Activated naive CD8-positive, alpha-beta T cell treated with anti-CD3 and anti-CD28 coated beads, Interleukin-2, amount 10 ng/mL, durations not matched to agents 7 days and 5 days (primary cell): ENCODE measurements at regions not wholly inside any gene's neighbourhood (a gene's known extent, or its start where the extent isn't known, plus 50 kb on each side); places are given as distances from the start of the nearest gene placed in this dataset.
"Not testable (repeated sequence)": the region's sequence is repeated elsewhere in the genome, so short reads cannot be mapped to it uniquely, and the experiment has no call there.

Experiments
- ATAC-seq: fragments of 150-1000 bp; cut with Tn5 transposase; one replicate; pipeline ENCODE4 v1.10.0; 2021; ENCODE audit warnings: low read depth, moderate library complexity
- POLR2A ChIA-PET: fragments of 350-600 bp; sonication (Branson Sonifier 250); formaldehyde crosslinking; loops from one replicate; lab custom pipeline; 2021; ENCODE audit warnings: antibody characterized with exemption; lab: Charles Lee
- DNase-seq: peaks from one replicate; pipeline ENCODE4 v3.0.0; 2021
- H3K27ac Mint-ChIP-seq: one replicate; pipeline ENCODE4 v1.8.0; 2022; ENCODE audit warnings: mild to moderate bottlenecking, mixed read lengths
- H3K27me3 Mint-ChIP-seq: one replicate; pipeline ENCODE4 v1.8.0; 2022; ENCODE audit warnings: mild to moderate bottlenecking, moderate library complexity, mixed read lengths
- H3K36me3 Mint-ChIP-seq: one replicate; pipeline ENCODE4 v1.8.0; 2021; ENCODE audit warnings: mild to moderate bottlenecking, mixed read lengths
- H3K4me1 Mint-ChIP-seq: one replicate; pipeline ENCODE4 v1.8.0; 2021; ENCODE audit warnings: mixed read lengths
- H3K4me3 Mint-ChIP-seq: one replicate; pipeline ENCODE4 v1.8.0; 2022; ENCODE audit warnings: mild to moderate bottlenecking, moderate library complexity, mixed read lengths
- H3K9me3 Mint-ChIP-seq: one replicate; pipeline ENCODE4 v1.8.0; 2021; ENCODE audit warnings: mixed read lengths

- DNase-seq, result no peak
- H3K27ac Mint-ChIP-seq, result no peak overlapping the region
- H3K9me3 Mint-ChIP-seq, result no peaks in the 10 kb centered on the region
- H3K36me3 Mint-ChIP-seq, result no peaks in the 10 kb centered on the region
- H3K27me3 Mint-ChIP-seq, result no peaks in the 10 kb centered on the region
- POLR2A ChIA-PET, result no interaction called here
- ATAC-seq, result no peak
- H3K4me1 Mint-ChIP-seq, result no peaks in the 10 kb centered on the region
- H3K4me3 Mint-ChIP-seq, result no peak overlapping the region
These were observed 321.5 kb upstream of the TBX18 start for GRCh38 chr6:85085875-85086274.

- ATAC-seq (no peak), DNase-seq (no peak)
- Mint-ChIP-seq H3K9me3 (no peaks in the 10 kb centered on the region), H3K27me3 (no peaks in the 10 kb centered on the region), H3K36me3 (no peaks in the 10 kb centered on the region), H3K4me3 (no peak overlapping the region), H3K27ac (no peak overlapping the region), H3K4me1 (no peaks in the 10 kb centered on the region)
- POLR2A ChIA-PET, result no interaction called here
These were observed 316.7 kb upstream of the TBX18 start for GRCh38 chr6:85081102-85081501.

GRCh38 chr6:85079761-85080160, 315.4 kb upstream of the TBX18 start:
- no peaks in the 10 kb centered on the region for H3K4me1 Mint-ChIP-seq
- no peak overlapping the region for H3K4me3 Mint-ChIP-seq
- H3K27me3 Mint-ChIP-seq, result no peaks in the 10 kb centered on the region
- no peak for DNase-seq
- POLR2A ChIA-PET, result no interaction called here
- H3K9me3 Mint-ChIP-seq, result no peaks in the 10 kb centered on the region
- no peak overlapping the region for H3K27ac Mint-ChIP-seq
- no peak for ATAC-seq
- H3K36me3 Mint-ChIP-seq, result no peaks in the 10 kb centered on the region

GRCh38 chr6:85078058-85078457, 313.7 kb upstream of the TBX18 start:
- DNase-seq (no peak), ATAC-seq (no peak)
- Mint-ChIP-seq H3K9me3 (no peaks in the 10 kb centered on the region), H3K36me3 (no peaks in the 10 kb centered on the region), H3K27ac (no peak overlapping the region), H3K27me3 (no peaks in the 10 kb centered on the region), H3K4me3 (no peak overlapping the region), H3K4me1 (no peaks in the 10 kb centered on the region)
- POLR2A ChIA-PET, result no interaction called here

- POLR2A ChIA-PET, result no interaction called here
- no peaks in the 10 kb centered on the region for H3K9me3 Mint-ChIP-seq
- no peak for ATAC-seq
These were observed 312.7 kb upstream of the TBX18 start for GRCh38 chr6:85077098-85077497.

GRCh38 chr6:85071845-85072244, 307.4 kb upstream of the TBX18 start:
- ATAC-seq, H3K27me3 Mint-ChIP-seq, H3K27ac Mint-ChIP-seq, H3K9me3 Mint-ChIP-seq, H3K4me1 Mint-ChIP-seq, POLR2A ChIA-PET, H3K36me3 Mint-ChIP-seq, H3K4me3 Mint-ChIP-seq, DNase-seq: not testable (repeated sequence)

More at GRCh38 chr6:85077098-85077497, 312.7 kb upstream of the TBX18 start:
- no peaks in the 10 kb centered on the region for H3K27me3 Mint-ChIP-seq
- H3K36me3 Mint-ChIP-seq, result no peaks in the 10 kb centered on the region
- no peaks in the 10 kb centered on the region for H3K4me1 Mint-ChIP-seq
- H3K27ac Mint-ChIP-seq, result no peak overlapping the region
- DNase-seq, result no peak
- no peak overlapping the region for H3K4me3 Mint-ChIP-seq

- ATAC-seq (no peak), DNase-seq (no peak)
- POLR2A ChIA-PET, result no interaction called here
- no peak overlapping the region for H3K4me3 Mint-ChIP-seq
- no peaks in the 10 kb centered on the region for H3K36me3 Mint-ChIP-seq
- H3K9me3 Mint-ChIP-seq, result peaks cover 3% of the 10 kb centered on the region
- no peaks in the 10 kb centered on the region for H3K4me1 Mint-ChIP-seq
- H3K27ac Mint-ChIP-seq, result no peak overlapping the region
- no peaks in the 10 kb centered on the region for H3K27me3 Mint-ChIP-seq
These were observed 305.2 kb upstream of the TBX18 start for GRCh38 chr6:85069577-85069976.

- Mint-ChIP-seq H3K27me3 (no peaks in the 10 kb centered on the region), H3K27ac (no peak overlapping the region), H3K4me3 (no peak overlapping the region), H3K4me1 (no peaks in the 10 kb centered on the region), H3K36me3 (no peaks in the 10 kb centered on the region), H3K9me3 (peaks cover 3% of the 10 kb centered on the region)
- no peak for DNase-seq
- POLR2A ChIA-PET, result no interaction called here
- no peak for ATAC-seq
These were observed 303.8 kb upstream of the TBX18 start for GRCh38 chr6:85068221-85068620.

- no peak overlapping the region for H3K27ac Mint-ChIP-seq
- peaks cover 1% of the 10 kb centered on the region for H3K9me3 Mint-ChIP-seq
- no peaks in the 10 kb centered on the region for H3K27me3 Mint-ChIP-seq
- no peak for ATAC-seq
- POLR2A ChIA-PET, result no interaction called here
- H3K4me1 Mint-ChIP-seq, result no peaks in the 10 kb centered on the region
- no peak for DNase-seq
- no peak overlapping the region for H3K4me3 Mint-ChIP-seq
- no peaks in the 10 kb centered on the region for H3K36me3 Mint-ChIP-seq
These were observed 301.9 kb upstream of the TBX18 start for GRCh38 chr6:85066266-85066665.

- no peaks in the 10 kb centered on the region for H3K4me1 Mint-ChIP-seq
- POLR2A ChIA-PET, result no interaction called here
- DNase-seq (no peak), ATAC-seq (no peak)
- no peak overlapping the region for H3K27ac Mint-ChIP-seq
- H3K27me3 Mint-ChIP-seq, result no peaks in the 10 kb centered on the region
- no peak overlapping the region for H3K4me3 Mint-ChIP-seq
- peaks cover 1% of the 10 kb centered on the region for H3K9me3 Mint-ChIP-seq
- no peaks in the 10 kb centered on the region for H3K36me3 Mint-ChIP-seq
These were observed 301.4 kb upstream of the TBX18 start for GRCh38 chr6:85065831-85066230.

GRCh38 chr6:85063611-85064010, 299.2 kb upstream of the TBX18 start:
- Mint-ChIP-seq H3K36me3 (no peaks in the 10 kb centered on the region), H3K4me3 (no peak overlapping the region), H3K27me3 (no peaks in the 10 kb centered on the region), H3K9me3 (no peaks in the 10 kb centered on the region), H3K27ac (no peak overlapping the region), H3K4me1 (no peaks in the 10 kb centered on the region)
- POLR2A ChIA-PET, result no interaction called here
- no peak for DNase-seq
- no peak for ATAC-seq

GRCh38 chr6:85062884-85063283, 298.5 kb upstream of the TBX18 start:
- H3K27ac Mint-ChIP-seq, result no peak overlapping the region
- POLR2A ChIA-PET, result no interaction called here
- no peaks in the 10 kb centered on the region for H3K9me3 Mint-ChIP-seq
- H3K4me1 Mint-ChIP-seq, result no peaks in the 10 kb centered on the region
- no peak for DNase-seq
- no peak for ATAC-seq
- no peaks in the 10 kb centered on the region for H3K36me3 Mint-ChIP-seq
- no peak overlapping the region for H3K4me3 Mint-ChIP-seq
- H3K27me3 Mint-ChIP-seq, result no peaks in the 10 kb centered on the region

GRCh38 chr6:85058806-85059205, 294.4 kb upstream of the TBX18 start:
- no peaks in the 10 kb centered on the region for H3K36me3 Mint-ChIP-seq
- DNase-seq, result no peak
- POLR2A ChIA-PET, result no interaction called here
- no peaks in the 10 kb centered on the region for H3K9me3 Mint-ChIP-seq
- no peaks in the 10 kb centered on the region for H3K4me1 Mint-ChIP-seq
- ATAC-seq, result no peak
- H3K27ac Mint-ChIP-seq, result no peak overlapping the region
- H3K27me3 Mint-ChIP-seq, result no peaks in the 10 kb centered on the region
- H3K4me3 Mint-ChIP-seq, result no peak overlapping the region

- POLR2A ChIA-PET, result no interaction called here
- Mint-ChIP-seq H3K36me3 (no peaks in the 10 kb centered on the region), H3K27me3 (no peaks in the 10 kb centered on the region), H3K27ac (no peak overlapping the region), H3K4me1 (no peaks in the 10 kb centered on the region), H3K4me3 (no peak overlapping the region), H3K9me3 (peaks cover 2% of the 10 kb centered on the region)
- no peak for DNase-seq
- no peak for ATAC-seq
These were observed 285.8 kb upstream of the TBX18 start for GRCh38 chr6:85050149-85050548.

- H3K27me3 Mint-ChIP-seq, result no peaks in the 10 kb centered on the region
These were observed 284.9 kb upstream of the TBX18 start for GRCh38 chr6:85049282-85049681.

More at GRCh38 chr6:85049282-85049681, 284.9 kb upstream of the TBX18 start:
- Mint-ChIP-seq H3K4me1 (no peaks in the 10 kb centered on the region), H3K27ac (no peak overlapping the region), H3K9me3 (peaks cover 2% of the 10 kb centered on the region), H3K4me3 (no peak overlapping the region), H3K36me3 (no peaks in the 10 kb centered on the region)
- POLR2A ChIA-PET, result no interaction called here
- DNase-seq (no peak), ATAC-seq (no peak)
